B cell (primary cell): ENCODE measurements at regions not wholly inside any gene's neighbourhood (a gene's known extent, or its start where the extent isn't known, plus 50 kb on each side); places are given as distances from the start of the nearest gene placed in this dataset.

Source experiments
- CTCF ChIP-seq: fragments of 200-600 bp; IDR thresholded peaks from one replicate; pipeline ENCODE4 v1.8.0; 2022; ENCODE audit warnings: antibody characterized with exemption, mild to moderate bottlenecking
- EZH2 ChIP-seq: IDR thresholded peaks from 2 replicates; pipeline ENCODE4 v1.6.1; 2012; ENCODE audit warnings: borderline replicate concordance, low read depth, mild to moderate bottlenecking, moderate library complexity, low read length; ENCODE audit not compliant: insufficient read depth, poor library complexity, severe bottlenecking

GRCh38 chr20:48381353-48382120 lies 446.3 kb downstream of the PREX1 start:
- no peak for TF ChIP-seq CTCF
- TF ChIP-seq EZH2: no peak
